ENCODE measurements at regions not wholly inside any gene's neighbourhood (a gene's known extent, or its start where the extent isn't known, plus 50 kb on each side); places are given as distances from the start of the nearest gene placed in this dataset.

DNA sequence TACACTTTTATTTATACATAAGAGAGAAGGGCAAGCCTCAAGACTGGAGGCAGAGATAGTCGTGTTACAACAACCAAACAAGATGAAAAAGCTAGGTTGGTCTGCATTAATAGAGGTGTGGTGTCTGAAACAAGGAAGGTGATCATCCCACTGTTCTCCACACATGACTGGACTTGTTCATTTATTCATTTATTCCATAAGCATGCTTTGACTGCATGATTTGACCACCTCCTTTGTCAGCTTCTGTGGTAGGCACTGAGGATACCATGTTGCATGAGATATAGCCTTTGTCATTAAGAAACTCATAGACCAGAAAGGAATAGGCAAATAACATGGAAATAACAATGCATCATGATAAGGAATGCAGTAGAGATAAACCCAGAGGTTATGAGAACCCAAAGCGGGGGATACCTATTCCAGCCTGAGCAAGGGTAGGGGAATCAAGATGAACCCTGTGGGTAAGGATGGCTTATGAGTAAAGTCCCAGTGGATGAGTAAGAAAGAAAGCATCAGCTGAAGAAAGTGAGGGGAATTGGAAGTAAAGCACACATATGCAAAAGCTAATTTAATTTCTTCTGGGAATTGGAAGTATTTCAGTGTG, 173.7 kb upstream of the FGGY start:
- DNase-seq (ENCODE audit: low read depth): peak; percentile 72

GRCh38 chr1:59124166-59124565, 172.7 kb upstream of the FGGY start:
- peak; percentile 39 for DNase-seq (ENCODE audit: low read depth)

- no peak for DNase-seq (ENCODE audit: low read depth)
Observed at GRCh38 chr1:59125154-59125553, 171.7 kb upstream of the FGGY start.

GRCh38 chr1:59125676-59126320, 171.1 kb upstream of the FGGY start:
- DNase-seq (ENCODE audit: low read depth): peak; percentile 22

GRCh38 chr1:59126366-59126765, 170.5 kb upstream of the FGGY start:
- peak; percentile 53 for DNase-seq (ENCODE audit: low read depth)

GRCh38 chr1:59128239-59128736, 168.6 kb upstream of the FGGY start:
- peak; percentile 81 for DNase-seq (ENCODE audit: low read depth)

GRCh38 chr1:59128784-59129227, 168.1 kb upstream of the FGGY start:
- peak; percentile 78 for DNase-seq (ENCODE audit: low read depth)

DNA sequence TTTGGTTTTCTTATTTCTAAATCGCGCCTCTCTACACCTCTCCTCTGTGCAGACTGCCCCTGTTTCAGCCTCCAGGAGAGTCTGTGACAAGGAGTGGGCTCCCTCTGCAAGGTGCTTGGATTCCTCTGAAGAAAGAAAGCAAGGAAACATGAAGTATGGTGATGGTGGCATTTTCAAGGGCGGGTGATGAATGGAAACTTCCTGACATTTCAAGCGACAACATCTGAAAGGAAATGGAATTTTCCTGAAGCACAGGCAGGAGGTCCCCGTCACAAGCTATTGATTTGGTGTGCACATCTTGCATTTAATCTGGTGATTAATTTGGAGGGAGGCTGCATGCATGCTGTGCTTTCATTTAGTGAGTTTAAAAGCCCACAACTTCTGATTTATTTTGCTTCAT, 164.6 kb upstream of the FGGY start:
- no peak for DNase-seq (ENCODE audit: low read depth)

DNA sequence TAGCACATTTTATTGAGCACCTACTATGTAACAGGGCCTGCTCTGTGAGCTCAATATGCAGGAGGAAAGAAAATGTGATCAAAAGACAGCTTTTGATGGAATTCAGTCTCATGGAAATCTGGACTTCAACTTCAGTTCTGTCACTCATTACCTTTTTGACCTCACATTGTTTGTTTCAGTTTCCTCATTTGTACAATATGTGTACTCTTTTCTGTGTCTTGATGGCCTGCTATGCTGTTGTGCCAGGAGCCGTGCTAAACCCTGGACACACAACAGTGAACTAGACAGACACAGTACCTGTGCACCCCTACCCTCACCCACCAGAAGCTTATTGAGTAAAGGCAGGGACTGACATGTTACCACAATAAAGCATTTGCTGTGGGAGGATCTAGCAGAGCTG, 162.9 kb upstream of the FGGY start:
- no peak for DNase-seq (ENCODE audit: low read depth)

DNA sequence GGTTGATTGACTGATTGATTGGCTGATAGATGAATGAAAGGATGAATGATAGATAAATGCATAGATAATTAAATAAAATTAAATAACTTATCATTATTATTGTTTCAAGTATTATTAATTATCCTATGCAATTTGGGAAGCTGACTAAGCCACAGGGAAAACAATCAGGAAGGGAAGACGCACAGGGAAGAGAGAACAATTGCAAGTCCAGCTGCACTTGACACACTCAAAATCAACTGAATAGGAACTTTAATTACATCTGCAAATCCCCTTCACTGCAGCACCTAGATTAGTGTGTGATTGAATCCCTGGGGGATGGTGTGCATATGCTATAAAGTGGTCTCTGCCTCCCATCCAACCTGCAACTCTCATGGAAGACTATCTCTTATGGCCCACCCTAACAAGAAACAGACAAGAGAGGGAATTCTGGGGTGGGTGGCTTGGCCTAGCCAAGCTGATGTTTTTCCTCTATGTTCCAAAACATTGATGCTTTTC, 161.1 kb upstream of the FGGY start:
- DNase-seq (ENCODE audit: low read depth): no peak

DNA sequence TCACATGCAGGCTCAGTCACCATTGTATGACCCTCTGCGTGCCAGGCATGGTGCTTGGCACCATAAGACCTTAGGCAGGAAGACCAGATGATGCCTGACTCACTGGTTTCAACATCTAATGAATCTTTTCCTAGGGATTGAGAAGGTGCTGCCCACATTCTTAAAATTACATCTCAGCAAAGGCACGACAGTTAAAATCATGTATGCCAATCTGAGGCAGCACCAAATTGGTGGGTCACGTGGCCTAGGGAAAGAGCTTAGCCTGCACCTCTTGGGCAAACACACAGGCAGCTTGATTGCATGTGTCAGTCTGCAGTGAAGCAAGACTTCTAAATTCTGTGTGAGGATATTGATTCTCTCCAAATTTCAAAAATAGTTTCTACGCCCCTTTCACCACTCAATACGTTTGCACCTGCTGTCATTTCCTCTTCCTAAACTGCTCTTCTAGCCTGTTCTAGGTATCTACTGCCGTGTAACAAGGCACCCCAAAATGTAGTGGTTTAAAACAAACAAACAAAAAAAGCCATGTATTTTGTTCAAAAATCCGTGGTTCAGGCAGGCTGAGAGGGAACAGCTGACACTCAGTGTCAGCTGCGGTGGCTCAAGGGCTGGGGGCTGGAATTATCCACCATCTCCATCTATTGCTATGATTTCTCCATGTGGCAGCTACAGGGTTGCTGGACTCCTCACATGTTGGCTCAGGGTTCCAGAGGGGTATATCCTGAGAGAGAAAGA, 160.2 kb upstream of the FGGY start:
- DNase-seq (ENCODE audit: low read depth): peak; percentile 56

DNA sequence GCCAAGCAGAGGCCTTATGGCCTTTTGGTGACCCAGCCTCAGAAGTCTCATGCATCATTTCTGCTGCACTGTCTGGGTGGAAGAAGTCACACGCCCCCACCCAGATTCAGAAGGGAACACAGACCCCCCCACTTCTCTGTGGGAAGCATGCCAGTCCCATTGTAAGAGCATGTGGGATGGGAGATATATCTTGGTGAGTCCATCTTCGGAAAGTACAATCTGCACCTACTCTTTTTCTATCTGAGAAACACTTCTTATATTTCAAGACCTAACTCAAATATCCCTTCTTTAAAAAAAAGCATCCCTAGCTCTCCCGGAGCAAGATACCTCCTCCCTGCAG, 159.6 kb upstream of the FGGY start:
- DNase-seq (ENCODE audit: low read depth): no peak

GRCh38 chr1:59137968-59138367, 158.9 kb upstream of the FGGY start:
- DNase-seq (ENCODE audit: low read depth): no peak

- no peak for DNase-seq (ENCODE audit: low read depth)
Observed at GRCh38 chr1:59138402-59138801, 158.5 kb upstream of the FGGY start.

GRCh38 chr1:59139396-59139795, 157.5 kb upstream of the FGGY start:
- peak; percentile 57 for DNase-seq (ENCODE audit: low read depth)

- no peak for DNase-seq (ENCODE audit: low read depth)
Observed at GRCh38 chr1:59141267-59141863, 155.5 kb upstream of the FGGY start.

DNA sequence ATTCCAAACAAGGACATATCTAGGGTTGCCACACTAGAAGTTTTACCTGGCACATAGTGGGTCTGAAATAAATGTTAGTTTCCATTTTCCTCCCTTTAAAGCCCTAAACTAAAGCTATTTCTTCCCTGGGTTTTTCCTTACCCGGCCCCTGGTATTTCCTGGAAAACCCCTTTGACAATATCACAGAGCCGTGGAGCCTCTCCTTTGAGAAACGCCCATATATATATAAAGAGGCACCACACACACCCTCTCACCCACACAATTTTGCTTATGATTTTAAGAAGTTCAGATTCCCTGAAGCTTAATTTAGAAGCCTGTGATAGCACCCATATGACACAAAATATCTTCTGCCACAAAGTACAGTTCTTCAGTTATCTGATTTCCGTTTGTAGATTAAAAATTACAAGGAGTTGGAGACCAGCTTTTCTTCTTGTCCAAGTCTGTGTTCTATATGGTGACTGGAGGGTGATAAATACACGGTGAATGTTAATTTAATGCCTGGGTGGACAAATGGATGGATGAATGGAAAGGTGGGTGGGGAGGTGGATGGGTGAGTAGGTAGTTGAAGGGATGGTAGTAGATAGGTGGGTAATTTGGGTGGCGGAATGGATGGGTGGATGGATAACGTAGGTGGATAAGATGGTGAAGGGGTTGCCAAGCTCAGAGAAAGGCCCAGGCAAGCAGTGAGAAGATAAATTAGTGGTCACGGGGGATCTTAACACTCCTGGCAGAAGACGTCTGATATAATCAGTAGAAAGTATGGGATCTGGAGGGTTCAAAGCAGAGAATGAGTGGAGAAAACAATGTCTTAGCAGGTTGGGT, 154.4 kb upstream of the FGGY start:
- DNase-seq (ENCODE audit: low read depth): no peak

- peak; percentile 99 for DNase-seq (ENCODE audit: low read depth)
Observed at GRCh38 chr1:59143133-59143487, 153.8 kb upstream of the FGGY start.

DNA sequence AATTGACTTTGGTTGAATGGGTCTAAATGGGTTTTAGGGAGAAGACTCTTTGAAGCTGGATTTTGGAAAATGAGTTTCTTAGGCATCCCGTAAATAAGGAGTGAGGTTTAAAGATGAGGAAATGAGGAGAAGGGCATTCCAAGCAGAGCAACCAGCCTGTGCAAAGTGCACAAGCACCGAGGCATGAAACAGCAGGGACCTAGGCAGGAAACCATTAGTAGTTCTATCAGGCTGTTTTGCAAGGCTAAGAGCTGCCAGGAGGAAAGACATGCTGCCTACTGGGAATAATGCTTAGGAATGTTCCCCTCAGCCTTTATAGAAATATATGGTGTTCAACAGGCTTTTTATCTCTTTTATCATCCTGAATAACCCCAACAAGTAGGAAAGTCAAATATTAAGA, 153.1 kb upstream of the FGGY start:
- peak; percentile 52 for DNase-seq (ENCODE audit: low read depth)

GRCh38 chr1:59144959-59145358, 151.9 kb upstream of the FGGY start:
- DNase-seq (ENCODE audit: low read depth): no peak

DNA sequence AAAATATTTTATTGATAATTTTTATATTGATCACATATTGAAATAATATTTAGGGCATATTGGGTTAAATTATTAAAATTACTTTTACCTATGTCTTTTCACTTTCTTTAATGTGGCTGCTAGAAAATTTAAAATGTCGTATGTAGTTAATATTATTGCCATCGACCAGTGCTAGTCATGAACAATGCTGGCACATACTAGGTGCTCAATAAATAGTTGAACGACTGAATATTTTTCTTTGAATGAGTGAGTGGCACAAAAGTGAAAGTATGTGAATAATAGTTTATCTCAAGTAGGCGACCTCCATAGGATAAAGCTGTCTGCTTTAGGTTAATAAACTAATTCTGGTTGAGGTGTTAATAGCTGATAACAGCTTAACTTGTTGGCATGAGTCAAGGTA, 150.8 kb upstream of the FGGY start:
- DNase-seq (ENCODE audit: low read depth): no peak

Data from ELR (cell line).